Activated T-helper 17 cell treated with anti-CD3 and anti-CD28 coated beads, Interleukin-2, amount 50 U/mL, for 72 hours (primary cell): ENCODE measurements at regions not wholly inside any gene's neighbourhood (a gene's known extent, or its start where the extent isn't known, plus 50 kb on each side); places are given as distances from the start of the nearest gene placed in this dataset.
"Not testable (repeated sequence)": the region's sequence is repeated elsewhere in the genome, so short reads cannot be mapped to it uniquely, and the experiment has no call there.

Source experiments
- ATAC-seq: fragments of 150-1000 bp; cut with Tn5 transposase; replicated peaks from 2 replicates; pipeline ENCODE4 v1.10.0; 2021; ENCODE audit warnings: mild to moderate bottlenecking, moderate library complexity
- H3K27ac Mint-ChIP-seq: one replicate; pipeline ENCODE4 v1.8.0; 2022; ENCODE audit warnings: mixed read lengths
- H3K27me3 Mint-ChIP-seq: one replicate; pipeline ENCODE4 v1.8.0; 2022; ENCODE audit warnings: mixed read lengths
- H3K36me3 Mint-ChIP-seq: one replicate; pipeline ENCODE4 v1.8.0; 2022; ENCODE audit warnings: low read depth, mild to moderate bottlenecking, mixed read lengths
- H3K4me1 Mint-ChIP-seq: one replicate; pipeline ENCODE4 v1.8.0; 2022; ENCODE audit warnings: mixed read lengths
- H3K4me3 Mint-ChIP-seq: one replicate; pipeline ENCODE4 v1.8.0; 2022; ENCODE audit warnings: mild to moderate bottlenecking, mixed read lengths
- H3K9me3 Mint-ChIP-seq: one replicate; pipeline ENCODE4 v1.8.0; 2022; ENCODE audit warnings: mixed read lengths

DNA sequence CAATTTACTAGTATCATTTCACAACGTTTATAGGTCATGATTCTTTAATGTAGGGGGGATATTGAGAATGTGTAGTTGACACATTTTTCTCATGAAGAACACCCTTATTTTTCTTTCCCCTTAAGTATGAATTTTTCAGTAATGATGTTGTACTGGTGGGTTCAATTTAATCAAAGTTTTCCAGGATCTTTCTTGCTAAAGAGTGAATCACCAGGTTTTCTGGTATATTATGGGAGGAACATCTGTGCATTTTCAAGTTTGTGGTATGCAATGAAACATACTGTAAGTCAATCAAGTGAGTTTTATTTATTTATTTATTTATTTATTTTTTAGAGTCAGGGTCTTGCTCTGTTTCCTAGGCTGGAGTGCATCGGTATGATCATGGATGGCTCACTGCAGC lies 221.2 kb upstream of the PTGFR start:
- Mint-ChIP-seq H3K27ac (no peak overlapping the region), H3K4me3 (no peak overlapping the region), H3K36me3 (no peaks in the 10 kb centered on the region), H3K27me3 (peaks cover 7% of the 10 kb centered on the region), H3K9me3 (no peaks in the 10 kb centered on the region), H3K4me1 (no peaks in the 10 kb centered on the region)
- no peak for ATAC-seq

GRCh38 chr1:78271423-78271822 lies 219.4 kb upstream of the PTGFR start:
- not testable (repeated sequence) for H3K4me3 Mint-ChIP-seq, ATAC-seq, H3K36me3 Mint-ChIP-seq, H3K27ac Mint-ChIP-seq, H3K4me1 Mint-ChIP-seq, H3K9me3 Mint-ChIP-seq
- H3K27me3 Mint-ChIP-seq: peaks cover 13% of the 10 kb centered on the region

DNA sequence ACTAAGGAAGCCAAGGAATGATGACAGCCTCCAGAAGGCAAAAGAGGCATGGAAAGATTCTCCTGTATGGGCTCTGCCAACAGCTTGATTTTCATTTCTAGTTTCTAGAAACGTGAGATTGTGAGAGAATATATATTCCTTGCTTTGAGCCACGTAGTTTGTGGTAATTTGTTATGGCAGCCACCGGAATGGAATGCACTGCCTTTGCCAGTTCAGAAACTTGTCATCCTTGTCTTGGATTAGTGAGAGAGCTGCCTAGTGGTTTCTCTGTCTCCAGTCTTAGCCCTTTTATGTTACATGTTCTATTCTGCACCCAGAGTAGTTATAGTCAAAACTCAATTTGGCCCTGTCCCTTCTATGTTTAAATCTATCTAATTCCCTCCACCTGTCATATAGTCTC lies 216.0 kb upstream of the PTGFR start:
- ATAC-seq: no peak
- Mint-ChIP-seq H3K9me3 (no peaks in the 10 kb centered on the region), H3K27me3 (peaks cover 25% of the 10 kb centered on the region), H3K4me1 (no peaks in the 10 kb centered on the region), H3K4me3 (no peak overlapping the region), H3K36me3 (no peaks in the 10 kb centered on the region), H3K27ac (no peak overlapping the region)

DNA sequence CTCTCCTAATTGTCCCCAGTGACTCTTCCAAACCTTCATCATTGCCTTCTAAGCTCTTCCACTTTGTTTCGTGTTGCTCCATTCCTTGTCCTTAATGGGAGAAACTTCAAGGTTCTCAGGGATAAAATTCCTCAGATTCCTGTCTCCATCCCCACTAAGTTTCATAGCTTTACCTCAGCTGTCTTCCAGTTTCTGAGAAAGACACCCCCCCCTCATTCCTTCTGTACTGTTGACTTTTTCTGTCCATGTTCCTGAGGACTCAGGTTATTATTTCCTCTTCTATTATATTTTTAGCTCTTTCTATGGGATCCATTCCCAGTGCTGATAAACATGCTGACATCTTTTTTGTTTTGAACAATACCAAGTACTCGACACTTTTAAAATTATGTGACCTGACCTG lies 215.3 kb upstream of the PTGFR start:
- Mint-ChIP-seq H3K4me3 (no peak overlapping the region), H3K9me3 (no peaks in the 10 kb centered on the region), H3K27ac (no peak overlapping the region), H3K27me3 (peaks cover 25% of the 10 kb centered on the region), H3K4me1 (no peaks in the 10 kb centered on the region), H3K36me3 (no peaks in the 10 kb centered on the region)
- ATAC-seq: no peak

- Mint-ChIP-seq H3K27ac (no peak overlapping the region), H3K4me3 (no peak overlapping the region), H3K4me1 (no peaks in the 10 kb centered on the region), H3K36me3 (no peaks in the 10 kb centered on the region), H3K9me3 (no peaks in the 10 kb centered on the region), H3K27me3 (peaks cover 25% of the 10 kb centered on the region)
- no peak for ATAC-seq
Measured at GRCh38 chr1:78275906-78276685, 214.7 kb upstream of the PTGFR start.

GRCh38 chr1:78277253-78277652 lies 213.5 kb upstream of the PTGFR start:
- no peaks in the 10 kb centered on the region for H3K36me3 Mint-ChIP-seq
- peaks cover 25% of the 10 kb centered on the region for H3K27me3 Mint-ChIP-seq
- no peak overlapping the region for H3K27ac Mint-ChIP-seq
- H3K4me3 Mint-ChIP-seq: no peak overlapping the region
- peak; percentile 18 for ATAC-seq
- no peaks in the 10 kb centered on the region for H3K9me3 Mint-ChIP-seq
- H3K4me1 Mint-ChIP-seq: no peaks in the 10 kb centered on the region

GRCh38 chr1:78279051-78279450 lies 211.7 kb upstream of the PTGFR start:
- Mint-ChIP-seq H3K4me1 (no peaks in the 10 kb centered on the region), H3K9me3 (no peaks in the 10 kb centered on the region), H3K27ac (no peak overlapping the region), H3K4me3 (no peak overlapping the region), H3K36me3 (no peaks in the 10 kb centered on the region), H3K27me3 (peaks cover 24% of the 10 kb centered on the region)
- no peak for ATAC-seq

- Mint-ChIP-seq H3K27ac (no peak overlapping the region), H3K9me3 (no peaks in the 10 kb centered on the region), H3K27me3 (peaks cover 16% of the 10 kb centered on the region), H3K4me1 (no peaks in the 10 kb centered on the region), H3K4me3 (no peak overlapping the region), H3K36me3 (no peaks in the 10 kb centered on the region)
- no peak for ATAC-seq
Measured at GRCh38 chr1:78280626-78281025, 210.1 kb upstream of the PTGFR start.

- Mint-ChIP-seq H3K27ac (no peak overlapping the region), H3K36me3 (no peaks in the 10 kb centered on the region), H3K27me3 (peaks cover 12% of the 10 kb centered on the region), H3K4me3 (no peak overlapping the region), H3K4me1 (no peaks in the 10 kb centered on the region), H3K9me3 (no peaks in the 10 kb centered on the region)
- no peak for ATAC-seq
Measured at GRCh38 chr1:78281580-78281979, 209.2 kb upstream of the PTGFR start.

DNA sequence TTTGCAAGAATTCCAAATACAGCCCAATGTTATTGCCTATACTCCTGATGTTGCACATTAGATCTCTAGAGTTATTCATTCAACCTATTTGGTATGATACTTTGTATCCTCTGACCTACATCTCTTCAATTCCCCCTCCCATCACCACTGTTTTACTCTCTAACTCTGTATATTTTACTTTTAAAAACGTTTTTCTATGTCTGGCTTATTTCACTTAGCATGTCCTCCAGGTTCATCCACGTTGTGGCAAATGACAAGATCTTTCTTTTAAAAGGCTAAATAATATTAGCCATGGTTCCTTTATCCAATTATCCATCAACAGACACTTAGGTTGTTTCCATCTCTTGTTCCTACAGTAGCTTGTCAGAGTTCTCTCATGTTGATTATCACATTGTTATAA lies 207.1 kb upstream of the PTGFR start:
- no peak for ATAC-seq
- no peak overlapping the region for H3K4me3 Mint-ChIP-seq
- H3K36me3 Mint-ChIP-seq: no peaks in the 10 kb centered on the region
- H3K9me3 Mint-ChIP-seq: no peaks in the 10 kb centered on the region
- no peak overlapping the region for H3K27ac Mint-ChIP-seq
- no peaks in the 10 kb centered on the region for H3K4me1 Mint-ChIP-seq
- H3K27me3 Mint-ChIP-seq: no peaks in the 10 kb centered on the region

DNA sequence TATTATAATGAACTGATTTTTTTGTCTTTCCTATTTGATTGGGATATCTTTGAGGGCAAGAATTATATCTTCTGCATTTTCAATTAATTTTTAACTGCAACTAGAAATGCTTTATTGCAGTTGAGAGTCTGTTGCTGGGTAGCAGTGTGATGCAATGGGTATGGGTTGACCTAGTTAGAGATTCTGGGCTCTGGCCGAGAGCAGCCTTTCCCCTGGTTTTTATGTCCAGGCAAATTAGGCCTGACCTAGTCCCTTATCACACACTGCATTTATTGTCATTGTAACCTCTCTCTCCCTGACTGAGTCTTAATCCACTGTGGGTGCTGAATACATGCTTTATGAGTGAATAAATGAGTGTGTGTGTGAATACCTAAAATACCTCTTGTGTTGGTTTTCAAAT lies 206.4 kb upstream of the PTGFR start:
- no peaks in the 10 kb centered on the region for H3K4me1 Mint-ChIP-seq
- ATAC-seq: no peak
- no peak overlapping the region for H3K4me3 Mint-ChIP-seq
- H3K9me3 Mint-ChIP-seq: no peaks in the 10 kb centered on the region
- no peak overlapping the region for H3K27ac Mint-ChIP-seq
- H3K36me3 Mint-ChIP-seq: no peaks in the 10 kb centered on the region
- H3K27me3 Mint-ChIP-seq: no peaks in the 10 kb centered on the region

- ATAC-seq: no peak
- Mint-ChIP-seq H3K4me1 (no peaks in the 10 kb centered on the region), H3K27me3 (peaks cover 3% of the 10 kb centered on the region), H3K4me3 (no peak overlapping the region), H3K36me3 (no peaks in the 10 kb centered on the region), H3K9me3 (no peaks in the 10 kb centered on the region), H3K27ac (no peak overlapping the region)
Measured at GRCh38 chr1:78286686-78287085, 204.1 kb upstream of the PTGFR start.

- Mint-ChIP-seq H3K27ac (no peak overlapping the region), H3K4me1 (no peaks in the 10 kb centered on the region), H3K4me3 (no peak overlapping the region), H3K27me3 (peaks cover 3% of the 10 kb centered on the region), H3K9me3 (no peaks in the 10 kb centered on the region), H3K36me3 (no peaks in the 10 kb centered on the region)
- no peak for ATAC-seq
Measured at GRCh38 chr1:78289603-78290002, 201.2 kb upstream of the PTGFR start.

- peaks cover 3% of the 10 kb centered on the region for H3K27me3 Mint-ChIP-seq
- no peak overlapping the region for H3K27ac Mint-ChIP-seq
- H3K36me3 Mint-ChIP-seq: no peaks in the 10 kb centered on the region
- no peaks in the 10 kb centered on the region for H3K4me1 Mint-ChIP-seq
- H3K9me3 Mint-ChIP-seq: no peaks in the 10 kb centered on the region
- ATAC-seq: no peak
- no peak overlapping the region for H3K4me3 Mint-ChIP-seq
Measured at GRCh38 chr1:78291418-78291817, 199.4 kb upstream of the PTGFR start.

DNA sequence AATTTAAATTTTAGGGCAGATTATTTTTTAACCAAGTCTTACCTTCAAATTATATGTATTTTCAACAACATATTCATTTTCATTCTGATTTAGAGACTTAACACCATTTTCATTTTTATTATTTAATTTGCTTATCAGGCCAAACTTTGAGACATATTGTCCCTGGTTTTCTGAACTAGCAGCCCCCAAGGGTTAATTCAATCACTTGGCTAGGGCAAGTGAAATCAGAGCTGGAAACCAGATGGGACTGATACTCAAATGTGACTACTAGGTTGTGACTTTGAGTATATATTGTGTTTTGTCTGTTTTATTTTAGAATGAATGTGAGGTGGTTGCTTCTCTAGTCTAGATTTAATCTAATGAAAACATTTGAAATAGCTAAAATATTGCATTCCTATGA lies 198.9 kb upstream of the PTGFR start:
- Mint-ChIP-seq H3K27me3 (peaks cover 3% of the 10 kb centered on the region), H3K4me1 (no peaks in the 10 kb centered on the region), H3K36me3 (no peaks in the 10 kb centered on the region), H3K27ac (no peak overlapping the region), H3K4me3 (no peak overlapping the region), H3K9me3 (no peaks in the 10 kb centered on the region)
- no peak for ATAC-seq

GRCh38 chr1:78292361-78292760 lies 198.4 kb upstream of the PTGFR start:
- Mint-ChIP-seq H3K36me3 (no peaks in the 10 kb centered on the region), H3K4me3 (no peak overlapping the region), H3K9me3 (no peaks in the 10 kb centered on the region), H3K4me1 (no peaks in the 10 kb centered on the region), H3K27ac (no peak overlapping the region), H3K27me3 (peaks cover 3% of the 10 kb centered on the region)
- no peak for ATAC-seq
